ENCODE measurements at regions not wholly inside any gene's neighbourhood (a gene's known extent, or its start where the extent isn't known, plus 50 kb on each side); places are given as distances from the start of the nearest gene placed in this dataset.

- intact Hi-C loops (cut with micrococcal nuclease): no loop called here
- H3K27me3 ChIP-seq (ENCODE audit: control insufficient read depth, insufficient read depth, low read length): peaks cover 7% of the 10 kb centered on the region
- no peak for ATAC-seq
- no peak overlapping the region for H3K4me3 ChIP-seq (ENCODE audit: low read length)
- Mint-ChIP-seq H3K4me3 (no peak overlapping the region), H3K4me1 (no peaks in the 10 kb centered on the region), H3K36me3 (no peaks in the 10 kb centered on the region), H3K27ac (no peak overlapping the region), H3K27me3 (ENCODE audit: low read depth in 2 of 2) (peaks cover 32 to 71% of the 10 kb centered on the region in 2 donors), H3K9me3 (no peaks in the 10 kb centered on the region)
- no peaks in the 10 kb centered on the region for H3K4me1 ChIP-seq (ENCODE audit: control insufficient read depth, insufficient read depth, low read length)
- no peaks in the 10 kb centered on the region for H3K36me3 ChIP-seq (ENCODE audit: control insufficient read depth, insufficient read depth, low read length)
- H3K27ac ChIP-seq (ENCODE audit: low read length): no peak overlapping the region
- H3K9me3 ChIP-seq (ENCODE audit: control insufficient read depth, insufficient read depth, low read length): no peaks in the 10 kb centered on the region
- WGBS (ENCODE audit: insufficient coverage): 83% methylated on average over 1 of the region's 2 CpGs
- TF ChIP-seq CTCF (IDR thresholded peaks at IDR 0.05): no peak
- DNase-seq: no peak
Measured at GRCh38 chr17:65441053-65441605, 120.3 kb downstream of the AXIN2 start.

- intact Hi-C loops (cut with micrococcal nuclease): loop anchor here (10.0 kb wide), 1 partner anchor 1416 kb away; no protein-coding TSS in a partner anchor
- peak in 1 of 3 donors; percentile 25 for ATAC-seq
- H3K4me1 ChIP-seq (ENCODE audit: control insufficient read depth, insufficient read depth, low read length): no peaks in the 10 kb centered on the region
- no peak overlapping the region for H3K4me3 ChIP-seq (ENCODE audit: low read length)
- no peaks in the 10 kb centered on the region for H3K4me1 Mint-ChIP-seq
- H3K27ac Mint-ChIP-seq: no peak overlapping the region
- TF ChIP-seq CTCF (IDR thresholded peaks at IDR 0.05): no peak
- WGBS (ENCODE audit: insufficient coverage): 35% methylated on average over 7 of the region's 7 CpGs
- no peaks in the 10 kb centered on the region for H3K9me3 Mint-ChIP-seq
- H3K4me3 Mint-ChIP-seq: no peak overlapping the region
- no peaks in the 10 kb centered on the region for H3K9me3 ChIP-seq (ENCODE audit: control insufficient read depth, insufficient read depth, low read length)
- H3K27me3 Mint-ChIP-seq (ENCODE audit: low read depth in 2 of 2): peaks cover 26 to 74% of the 10 kb centered on the region in 2 donors
- H3K36me3 ChIP-seq (ENCODE audit: control insufficient read depth, insufficient read depth, low read length): no peaks in the 10 kb centered on the region
- peaks cover 7% of the 10 kb centered on the region for H3K27me3 ChIP-seq (ENCODE audit: control insufficient read depth, insufficient read depth, low read length)
- no peaks in the 10 kb centered on the region for H3K36me3 Mint-ChIP-seq
- no peak for DNase-seq
- H3K27ac ChIP-seq (ENCODE audit: low read length): no peak overlapping the region
Measured at GRCh38 chr17:65438708-65439294, 122.6 kb downstream of the AXIN2 start.

GRCh38 chr17:65438173-65438572, 123.3 kb downstream of the AXIN2 start:
- ATAC-seq (no peak), DNase-seq (no peak)
- Mint-ChIP-seq H3K27ac (no peak overlapping the region), H3K4me1 (no peaks in the 10 kb centered on the region), H3K36me3 (no peaks in the 10 kb centered on the region), H3K27me3 (ENCODE audit: low read depth in 2 of 2) (peaks cover 25 to 72% of the 10 kb centered on the region in 2 donors), H3K9me3 (no peaks in the 10 kb centered on the region), H3K4me3 (no peak overlapping the region)
- Histone ChIP-seq H3K9me3 (ENCODE audit: control insufficient read depth, insufficient read depth, low read length) (no peaks in the 10 kb centered on the region), H3K4me3 (ENCODE audit: low read length) (no peak overlapping the region), H3K27me3 (ENCODE audit: control insufficient read depth, insufficient read depth, low read length) (peaks cover 7% of the 10 kb centered on the region), H3K27ac (ENCODE audit: low read length) (no peak overlapping the region), H3K4me1 (ENCODE audit: control insufficient read depth, insufficient read depth, low read length) (no peaks in the 10 kb centered on the region), H3K36me3 (ENCODE audit: control insufficient read depth, insufficient read depth, low read length) (no peaks in the 10 kb centered on the region)
- TF ChIP-seq CTCF (IDR thresholded peaks at IDR 0.05): no peak
- WGBS (ENCODE audit: insufficient coverage): 54% methylated on average over 11 of the region's 11 CpGs
- intact Hi-C loops (cut with micrococcal nuclease): loop anchor here (10.0 kb wide), 1 partner anchor 1417 kb away; no protein-coding TSS in a partner anchor

- DNase-seq: no peak
- Mint-ChIP-seq H3K9me3 (no peaks in the 10 kb centered on the region), H3K36me3 (no peaks in the 10 kb centered on the region), H3K27me3 (ENCODE audit: low read depth in 2 of 2) (peaks cover 25 to 73% of the 10 kb centered on the region in 2 donors), H3K4me1 (no peaks in the 10 kb centered on the region), H3K4me3 (no peak overlapping the region), H3K27ac (no peak overlapping the region)
- Histone ChIP-seq H3K36me3 (ENCODE audit: control insufficient read depth, insufficient read depth, low read length) (no peaks in the 10 kb centered on the region), H3K9me3 (ENCODE audit: control insufficient read depth, insufficient read depth, low read length) (no peaks in the 10 kb centered on the region), H3K27ac (ENCODE audit: low read length) (no peak overlapping the region), H3K4me1 (ENCODE audit: control insufficient read depth, insufficient read depth, low read length) (no peaks in the 10 kb centered on the region), H3K27me3 (ENCODE audit: control insufficient read depth, insufficient read depth, low read length) (peaks cover 7% of the 10 kb centered on the region), H3K4me3 (ENCODE audit: low read length) (no peak overlapping the region)
- intact Hi-C loops (cut with micrococcal nuclease): loop anchor here (10.0 kb wide), 1 partner anchor 1418 kb away; no protein-coding TSS in a partner anchor
- no peak for ATAC-seq
- WGBS (ENCODE audit: insufficient coverage): 82% methylated on average over 10 of the region's 10 CpGs
- no peak for TF ChIP-seq CTCF (IDR thresholded peaks at IDR 0.05)
Measured at GRCh38 chr17:65436871-65437270, 124.6 kb downstream of the AXIN2 start.

All from natural killer cell (primary cell).